ENCODE measurements at regions not wholly inside any gene's neighbourhood (a gene's known extent, or its start where the extent isn't known, plus 50 kb on each side); places are given as distances from the start of the nearest gene placed in this dataset.

GRCh38 chr15:25055356-25056068 is 100.7 kb downstream of the SNRPN start:
- DNase-seq (ENCODE audit: low read depth) = no peak
- Histone ChIP-seq H3K4me3 (ENCODE audit: low read depth, low read length) (no peak overlapping the region), H3K36me3 (ENCODE audit: control insufficient read depth, insufficient read depth, low read length) (peaks cover 4% of the 10 kb centered on the region), H3K27me3 (ENCODE audit: control insufficient read depth, insufficient read depth, low read length) (no peaks in the 10 kb centered on the region)
- no peak for TF ChIP-seq CTCF (IDR thresholded peaks at IDR 0.05; ENCODE audit: insufficient read depth, low read length, poor library complexity, severe bottlenecking)

GRCh38 chr15:25056484-25057425 is 102.0 kb downstream of the SNRPN start:
- Histone ChIP-seq H3K27me3 (ENCODE audit: control insufficient read depth, insufficient read depth, low read length) (no peaks in the 10 kb centered on the region), H3K4me3 (ENCODE audit: low read depth, low read length) (no peak overlapping the region), H3K36me3 (ENCODE audit: control insufficient read depth, insufficient read depth, low read length) (peaks cover 5% of the 10 kb centered on the region)
- TF ChIP-seq CTCF (IDR thresholded peaks at IDR 0.05; ENCODE audit: insufficient read depth, low read length, poor library complexity, severe bottlenecking) = no peak
- DNase-seq (ENCODE audit: low read depth) = no peak

- H3K36me3 ChIP-seq (ENCODE audit: control insufficient read depth, insufficient read depth, low read length) = peaks cover 5% of the 10 kb centered on the region
- H3K27me3 ChIP-seq (ENCODE audit: control insufficient read depth, insufficient read depth, low read length) = no peaks in the 10 kb centered on the region
- H3K4me3 ChIP-seq (ENCODE audit: low read depth, low read length) = no peak overlapping the region
- no peak for TF ChIP-seq CTCF (IDR thresholded peaks at IDR 0.05; ENCODE audit: insufficient read depth, low read length, poor library complexity, severe bottlenecking)
- DNase-seq (ENCODE audit: low read depth) = no peak
Observed at GRCh38 chr15:25057574-25057973, 102.8 kb downstream of the SNRPN start.

DNA sequence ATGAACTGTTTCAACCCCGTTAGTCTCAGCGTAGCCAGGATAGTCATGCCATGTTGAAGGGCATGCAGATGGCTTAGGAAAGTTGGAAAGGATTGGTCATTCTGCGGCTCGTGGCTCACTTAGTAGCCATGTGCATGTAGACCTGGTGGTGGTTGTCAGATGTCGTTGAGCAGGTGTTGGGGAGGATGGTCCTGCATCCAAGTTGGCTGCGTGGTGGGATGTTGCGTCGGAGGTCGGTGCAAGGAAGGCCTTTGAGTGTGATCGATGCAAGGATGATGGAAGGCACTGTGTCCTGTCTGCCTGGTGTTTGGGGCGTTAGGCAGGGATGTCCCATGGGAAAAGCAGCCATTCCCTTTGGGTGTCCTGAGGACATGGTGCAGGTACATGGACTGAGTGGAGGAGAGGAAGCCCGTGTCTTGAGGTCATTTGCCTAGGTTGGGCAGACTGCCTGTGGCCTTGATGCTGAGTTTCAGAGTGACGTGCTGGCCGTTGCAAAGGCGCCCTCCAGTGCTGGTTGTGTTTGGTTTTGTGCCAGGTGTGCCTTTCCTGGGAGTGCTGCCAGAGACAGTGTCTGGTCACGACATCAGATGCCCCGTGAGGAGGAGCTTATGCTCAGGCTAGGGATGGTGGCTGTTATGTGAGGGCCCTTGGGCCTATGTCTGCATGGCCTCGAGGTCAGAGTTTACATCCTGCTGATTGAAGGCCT is 103.4 kb downstream of the SNRPN start:
- TF ChIP-seq CTCF (IDR thresholded peaks at IDR 0.05; ENCODE audit: insufficient read depth, low read length, poor library complexity, severe bottlenecking) = no peak
- H3K27me3 ChIP-seq (ENCODE audit: control insufficient read depth, insufficient read depth, low read length) = no peaks in the 10 kb centered on the region
- H3K36me3 ChIP-seq (ENCODE audit: control insufficient read depth, insufficient read depth, low read length) = peaks cover 5% of the 10 kb centered on the region
- DNase-seq (ENCODE audit: low read depth) = no peak
- H3K4me3 ChIP-seq (ENCODE audit: low read depth, low read length) = no peak overlapping the region

DNA sequence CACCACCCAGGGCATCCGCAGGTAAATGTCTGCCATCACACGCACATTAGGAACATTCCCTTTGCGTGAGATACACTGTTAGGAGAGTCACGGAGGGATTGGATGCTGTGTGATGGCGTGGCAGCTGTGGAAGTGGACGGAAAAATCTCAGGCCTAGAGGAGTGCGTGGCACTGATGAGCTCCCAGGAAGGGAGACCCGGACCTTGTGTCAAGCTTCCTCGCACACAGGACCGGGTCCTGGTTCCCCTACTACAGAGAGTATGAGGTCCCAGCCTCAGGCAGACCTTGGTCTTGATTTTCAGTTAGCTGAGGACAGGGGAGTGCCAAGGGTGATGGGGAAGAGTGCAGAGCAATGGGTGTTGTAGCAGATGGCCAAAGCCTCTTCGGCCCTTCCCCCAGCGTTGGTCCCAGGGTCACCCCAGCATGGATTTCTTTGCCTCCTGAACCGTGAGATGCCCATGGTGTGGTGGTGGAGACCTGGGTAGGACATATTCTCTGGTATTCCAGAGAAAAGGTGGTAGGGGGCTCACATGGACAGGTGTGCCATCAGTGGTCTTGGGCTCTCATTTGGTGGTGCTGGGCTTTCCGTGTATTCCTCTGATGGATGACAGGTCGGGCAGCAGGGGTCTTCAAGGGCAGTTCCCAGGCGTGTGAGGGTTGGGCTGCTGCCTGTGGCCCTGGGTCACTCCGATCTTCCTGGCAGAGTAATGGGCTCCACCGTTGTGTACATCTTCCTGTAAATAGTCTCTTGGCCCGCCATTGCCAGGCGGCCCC is 105.1 kb downstream of the SNRPN start:
- no peaks in the 10 kb centered on the region for H3K27me3 ChIP-seq (ENCODE audit: control insufficient read depth, insufficient read depth, low read length)
- no peak overlapping the region for H3K4me3 ChIP-seq (ENCODE audit: low read depth, low read length)
- DNase-seq (ENCODE audit: low read depth) = no peak
- peaks cover 6% of the 10 kb centered on the region for H3K36me3 ChIP-seq (ENCODE audit: control insufficient read depth, insufficient read depth, low read length)
- TF ChIP-seq CTCF (IDR thresholded peaks at IDR 0.05; ENCODE audit: insufficient read depth, low read length, poor library complexity, severe bottlenecking) = no peak

Data from kidney epithelial cell (primary cell).